GM06990 (cell line): ENCODE measurements at regions not wholly inside any gene's neighbourhood (a gene's known extent, or its start where the extent isn't known, plus 50 kb on each side); places are given as distances from the start of the nearest gene placed in this dataset.

Experiments used
- DNase-seq: peaks from one replicate; pipeline ENCODE4 v3.0.0-alpha.2; 2011; ENCODE audit not compliant: insufficient read length; ENCODE audit errors: extremely low read depth
- H3K27me3 ChIP-seq: replicated peaks from 2 replicates; pipeline ENCODE4 v1.6.0; 2011; ENCODE audit warnings: low read length; ENCODE audit not compliant: control insufficient read depth, insufficient read depth
- H3K36me3 ChIP-seq: 2 replicates; pipeline ENCODE4 v1.5.1; 2011; ENCODE audit warnings: low read length; ENCODE audit not compliant: control insufficient read depth, insufficient read depth
- H3K4me3 ChIP-seq: replicated peaks from 2 replicates; pipeline ENCODE4 v1.5.1; 2011; ENCODE audit warnings: low read depth, mild to moderate bottlenecking, control low read depth, low read length
- TF ChIP-seq, protein P1 (sequence below): IDR thresholded peaks from 2 replicates; pipeline ENCODE4 v1.5.1; 2011; ENCODE audit warnings: low read length, control low read depth, mild to moderate bottlenecking, inconsistent platforms; ENCODE audit not compliant: insufficient read depth, poor library complexity, severe bottlenecking

DNA sequence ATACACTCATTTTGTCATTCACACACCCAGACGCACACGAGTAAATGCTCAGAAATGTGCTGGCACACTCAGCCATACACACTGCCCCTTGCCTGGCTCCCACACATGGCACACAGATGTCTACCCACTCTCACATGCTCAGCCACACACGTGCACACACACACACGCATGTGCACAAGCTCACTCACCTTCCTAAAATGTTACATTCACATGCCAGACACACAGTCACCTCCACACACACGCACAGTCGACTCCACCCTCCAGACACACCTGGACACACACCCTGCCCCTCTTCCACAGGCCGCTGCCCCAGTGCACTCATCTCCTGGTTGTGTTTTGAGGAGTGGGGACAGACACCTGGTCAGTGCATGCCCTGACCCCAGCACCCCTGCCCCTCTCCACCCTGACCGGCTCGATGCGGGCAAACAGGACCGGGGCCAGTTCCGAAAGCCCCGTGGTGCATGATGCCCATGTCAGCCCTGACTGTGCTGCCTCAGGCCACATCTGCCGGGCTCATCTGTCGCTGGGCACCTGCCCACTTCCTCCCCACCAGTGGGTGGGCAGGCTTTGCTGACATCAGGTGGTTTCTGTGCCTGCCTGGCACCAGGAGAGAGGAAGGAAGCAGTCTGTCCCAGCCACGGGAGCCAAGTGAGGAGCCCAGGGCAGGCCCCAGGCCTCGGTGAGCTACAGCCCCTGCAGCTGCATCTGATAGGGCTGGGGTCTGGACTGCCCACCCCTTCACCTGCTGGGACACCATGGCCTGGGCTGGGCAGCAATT lies 84.9 kb upstream of the ZNF716 start:
- no peak for DNase-seq
- TF ChIP-seq, protein P1, sequence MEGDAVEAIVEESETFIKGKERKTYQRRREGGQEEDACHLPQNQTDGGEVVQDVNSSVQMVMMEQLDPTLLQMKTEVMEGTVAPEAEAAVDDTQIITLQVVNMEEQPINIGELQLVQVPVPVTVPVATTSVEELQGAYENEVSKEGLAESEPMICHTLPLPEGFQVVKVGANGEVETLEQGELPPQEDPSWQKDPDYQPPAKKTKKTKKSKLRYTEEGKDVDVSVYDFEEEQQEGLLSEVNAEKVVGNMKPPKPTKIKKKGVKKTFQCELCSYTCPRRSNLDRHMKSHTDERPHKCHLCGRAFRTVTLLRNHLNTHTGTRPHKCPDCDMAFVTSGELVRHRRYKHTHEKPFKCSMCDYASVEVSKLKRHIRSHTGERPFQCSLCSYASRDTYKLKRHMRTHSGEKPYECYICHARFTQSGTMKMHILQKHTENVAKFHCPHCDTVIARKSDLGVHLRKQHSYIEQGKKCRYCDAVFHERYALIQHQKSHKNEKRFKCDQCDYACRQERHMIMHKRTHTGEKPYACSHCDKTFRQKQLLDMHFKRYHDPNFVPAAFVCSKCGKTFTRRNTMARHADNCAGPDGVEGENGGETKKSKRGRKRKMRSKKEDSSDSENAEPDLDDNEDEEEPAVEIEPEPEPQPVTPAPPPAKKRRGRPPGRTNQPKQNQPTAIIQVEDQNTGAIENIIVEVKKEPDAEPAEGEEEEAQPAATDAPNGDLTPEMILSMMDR: no peak
- no peak overlapping the region for H3K4me3 ChIP-seq
- no peaks in the 10 kb centered on the region for H3K36me3 ChIP-seq
- H3K27me3 ChIP-seq: no peaks in the 10 kb centered on the region

DNA sequence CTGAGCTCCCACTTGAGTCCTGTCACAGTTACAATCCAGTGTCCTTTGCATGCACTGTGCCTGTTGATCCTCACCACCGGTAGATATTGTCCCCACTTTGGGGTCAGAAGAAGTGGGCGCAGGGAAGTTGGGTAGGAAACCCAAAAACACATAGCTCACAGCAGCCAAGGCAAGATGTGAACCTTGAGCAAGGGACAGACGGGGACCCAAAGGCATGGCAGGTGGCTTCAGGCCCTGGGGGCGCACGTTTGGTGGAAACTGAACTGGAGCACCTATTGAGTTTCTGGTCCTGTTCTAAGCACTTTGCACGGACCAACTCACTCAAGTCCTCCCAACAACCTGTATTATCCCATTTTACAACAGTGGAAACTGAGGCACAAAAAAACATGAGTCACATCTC lies 82.8 kb upstream of the ZNF716 start:
- TF ChIP-seq, protein P1: no peak
- DNase-seq: no peak
- H3K36me3 ChIP-seq: no peaks in the 10 kb centered on the region
- no peaks in the 10 kb centered on the region for H3K27me3 ChIP-seq
- H3K4me3 ChIP-seq: no peak overlapping the region

DNA sequence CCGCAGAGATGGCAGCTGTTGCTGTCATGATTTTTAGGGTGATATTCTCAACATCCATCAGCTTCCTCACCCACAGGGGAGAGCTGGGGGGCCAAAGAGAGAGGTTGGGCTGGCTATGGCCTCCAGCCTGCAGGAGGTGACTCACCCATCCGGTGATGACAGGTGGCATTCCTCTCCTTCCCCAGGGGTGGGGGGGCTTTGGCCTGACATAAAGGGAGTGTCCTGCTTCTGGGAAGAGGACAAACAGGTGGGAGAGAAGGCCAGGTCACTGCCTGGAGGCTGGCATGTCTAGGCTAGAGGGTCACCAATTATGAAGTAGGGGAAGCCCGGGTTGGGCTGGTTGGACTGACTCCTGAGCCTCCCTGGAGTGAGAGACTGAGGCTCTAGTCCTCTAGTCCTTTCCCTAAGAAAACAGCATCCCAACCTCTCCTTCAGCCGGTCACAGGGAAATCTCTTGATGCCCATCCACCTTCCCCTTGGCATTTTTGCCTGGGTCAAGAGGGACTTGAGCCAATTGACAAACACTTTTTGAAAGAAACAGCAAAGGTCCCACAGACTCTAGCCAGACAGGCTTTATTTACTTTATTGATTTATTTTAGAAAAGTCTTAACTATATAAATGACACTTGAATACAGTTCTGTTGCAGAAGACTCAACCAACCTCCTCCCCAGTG lies 79.8 kb upstream of the ZNF716 start:
- H3K4me3 ChIP-seq: no peak overlapping the region
- no peaks in the 10 kb centered on the region for H3K27me3 ChIP-seq
- TF ChIP-seq, protein P1: no peak
- DNase-seq: no peak
- no peaks in the 10 kb centered on the region for H3K36me3 ChIP-seq

DNA sequence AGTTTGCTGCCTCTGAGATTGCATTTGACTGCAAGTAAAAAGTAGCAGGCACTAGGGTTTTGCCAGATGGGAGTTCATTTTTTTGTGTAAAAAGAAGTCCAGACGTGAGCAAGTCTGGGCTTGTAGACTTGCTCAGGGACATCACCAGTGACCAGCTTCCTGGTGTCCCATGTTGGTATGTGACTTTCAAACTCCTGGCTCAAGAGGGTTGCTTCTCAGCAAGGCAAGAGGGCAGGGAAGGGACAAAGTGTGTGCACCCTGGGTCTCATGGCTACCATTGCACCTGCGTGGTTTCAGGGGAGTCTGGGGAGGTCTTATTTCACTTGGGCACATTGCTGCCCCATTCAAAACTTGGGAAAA lies 79.3 kb upstream of the ZNF716 start:
- Histone ChIP-seq H3K36me3 (no peaks in the 10 kb centered on the region), H3K4me3 (no peak overlapping the region), H3K27me3 (no peaks in the 10 kb centered on the region)
- no peak for DNase-seq
- TF ChIP-seq, protein P1: no peak

DNA sequence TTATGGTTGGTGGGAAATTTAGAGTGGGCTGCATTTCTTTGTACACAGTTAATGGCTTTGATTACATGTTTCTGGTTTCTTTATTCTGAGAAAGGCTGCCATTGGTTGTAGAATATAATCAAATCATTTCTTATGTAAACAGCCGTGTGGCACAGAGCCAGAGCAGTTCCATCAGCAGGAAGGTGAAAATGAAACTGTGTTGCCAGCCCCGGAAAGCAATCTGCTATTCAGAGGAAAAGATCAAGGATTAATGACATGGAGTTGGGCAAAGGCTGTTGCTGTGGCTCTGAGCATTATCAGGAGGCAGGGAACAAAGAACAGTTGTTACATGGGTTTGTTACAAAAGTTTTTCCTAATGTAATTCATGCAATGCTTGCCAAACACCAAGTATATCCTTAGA lies 74.2 kb upstream of the ZNF716 start:
- TF ChIP-seq, protein P1: no peak
- DNase-seq: no peak
- H3K4me3 ChIP-seq: no peak overlapping the region
- no peaks in the 10 kb centered on the region for H3K36me3 ChIP-seq
- H3K27me3 ChIP-seq: no peaks in the 10 kb centered on the region

DNA sequence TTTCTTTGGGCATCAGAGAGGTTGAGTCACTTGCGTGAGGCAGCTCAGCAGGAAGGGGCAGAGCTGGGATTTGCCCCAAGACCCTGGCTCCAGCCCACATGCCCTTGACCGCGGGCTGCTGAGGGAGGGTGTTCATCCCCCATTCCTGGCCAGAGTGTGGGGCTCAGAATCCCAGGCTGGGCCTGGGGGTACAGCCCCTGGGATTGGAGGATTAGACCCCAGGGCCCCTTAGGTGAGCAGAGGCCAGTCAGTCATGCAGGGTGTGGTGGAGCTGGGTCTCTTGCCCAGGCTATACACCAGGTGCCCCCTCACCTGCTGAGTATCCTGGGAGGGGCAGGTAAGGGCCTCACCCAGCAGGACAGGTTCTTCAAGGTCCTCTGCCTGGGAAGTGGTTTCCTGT lies 68.4 kb upstream of the ZNF716 start:
- TF ChIP-seq, protein P1: no peak
- Histone ChIP-seq H3K27me3 (no peaks in the 10 kb centered on the region), H3K36me3 (no peaks in the 10 kb centered on the region), H3K4me3 (no peak overlapping the region)
- no peak for DNase-seq
